ENCODE measurements at regions not wholly inside any gene's neighbourhood (a gene's known extent, or its start where the extent isn't known, plus 50 kb on each side); places are given as distances from the start of the nearest gene placed in this dataset.
A peak's percentile ranks its signal among the peaks of the same experiment; 100 is the strongest.

DNA sequence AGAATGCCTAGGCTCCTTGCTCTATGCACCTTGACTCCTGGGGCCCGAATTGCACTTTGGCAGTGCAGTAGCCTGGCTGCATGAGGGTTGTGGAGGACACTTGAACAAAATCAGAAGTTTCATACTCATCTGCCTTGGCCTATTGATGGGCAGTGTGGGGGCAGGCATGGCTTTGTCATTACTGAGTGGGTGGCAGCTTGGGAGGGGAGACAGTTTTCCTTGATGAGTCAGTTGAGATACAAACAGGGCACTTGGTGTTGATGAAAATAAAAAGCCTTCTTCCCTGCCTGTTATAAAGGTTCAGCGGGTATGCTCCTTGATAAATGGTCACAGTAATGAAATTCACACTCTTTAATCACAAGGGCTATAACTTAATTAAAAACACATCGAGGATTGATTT lies 126.8 kb upstream of the MAMLD1 start:
- Histone ChIP-seq H2BK120ac (ENCODE audit: low read depth, low read length) (no peak overlapping the region), H3K79me1 (replicated peaks; ENCODE audit: low read length, poor library complexity, severe bottlenecking) (no peaks in the 10 kb centered on the region), H3K9me3 (ENCODE audit: control insufficient read depth, low read length) (peaks cover 7% of the 10 kb centered on the region), H3K36me3 (ENCODE audit: control insufficient read depth in 1 of 2, insufficient read depth in 2 of 2, low read depth in 1 of 2, low read length in 2 of 2) (no peaks in the 10 kb centered on the region), H3K4me2 (ENCODE audit: low read length, poor library complexity, severe bottlenecking) (no peak overlapping the region), H2BK12ac (ENCODE audit: low read length in 2 of 2) (no peak overlapping the region), H3K23ac (ENCODE audit: low read length in 2 of 2) (no peak overlapping the region), H4K91ac (ENCODE audit: low read length) (no peak overlapping the region), H4K8ac (ENCODE audit: low read length) (no peak overlapping the region), H2BK5ac (ENCODE audit: low read depth, low read length, poor library complexity, severe bottlenecking) (no peak overlapping the region), H3K27ac (ENCODE audit: low read length, poor library complexity, severe bottlenecking) (no peak overlapping the region), H3K4me3 (ENCODE audit: insufficient read depth in 1 of 2, low read depth in 1 of 2, low read length in 2 of 2) (no peak overlapping the region), H2AFZ (ENCODE audit: low read depth, low read length) (no peak overlapping the region), H3K9ac (ENCODE audit: low read length) (no peak overlapping the region), H3K14ac (ENCODE audit: low read length in 2 of 2) (no peak overlapping the region), H2AK5ac (ENCODE audit: low read length, severe bottlenecking) (no peak overlapping the region), H2BK15ac (ENCODE audit: low read depth, poor library complexity, severe bottlenecking) (no peak overlapping the region), H3K4ac (ENCODE audit: low read depth in 1 of 2, low read length in 2 of 2) (no peak overlapping the region), H3K27me3 (ENCODE audit: control insufficient read depth in 1 of 2, insufficient read depth in 1 of 2, low read length in 2 of 2) (no peaks in the 10 kb centered on the region), H3K4me1 (ENCODE audit: control insufficient read depth, insufficient read depth, low read depth, low read length) (peaks cover 2% of the 10 kb centered on the region), H3K18ac (ENCODE audit: low read depth in 1 of 2, low read length in 2 of 2) (no peak overlapping the region)
- DNase-seq, result no peak
- WGBS, result 92% methylated on average over 2 of the region's 3 CpGs

GRCh38 chrX:150238632-150239382 lies 124.3 kb upstream of the MAMLD1 start:
- H3K27me3 ChIP-seq (ENCODE audit: control insufficient read depth in 1 of 2, insufficient read depth in 1 of 2, low read length in 2 of 2), result peaks cover 0 to 11% of the 10 kb centered on the region in 2 experiments
- H2BK5ac ChIP-seq (ENCODE audit: low read depth, low read length, poor library complexity, severe bottlenecking), result no peak overlapping the region

DNA sequence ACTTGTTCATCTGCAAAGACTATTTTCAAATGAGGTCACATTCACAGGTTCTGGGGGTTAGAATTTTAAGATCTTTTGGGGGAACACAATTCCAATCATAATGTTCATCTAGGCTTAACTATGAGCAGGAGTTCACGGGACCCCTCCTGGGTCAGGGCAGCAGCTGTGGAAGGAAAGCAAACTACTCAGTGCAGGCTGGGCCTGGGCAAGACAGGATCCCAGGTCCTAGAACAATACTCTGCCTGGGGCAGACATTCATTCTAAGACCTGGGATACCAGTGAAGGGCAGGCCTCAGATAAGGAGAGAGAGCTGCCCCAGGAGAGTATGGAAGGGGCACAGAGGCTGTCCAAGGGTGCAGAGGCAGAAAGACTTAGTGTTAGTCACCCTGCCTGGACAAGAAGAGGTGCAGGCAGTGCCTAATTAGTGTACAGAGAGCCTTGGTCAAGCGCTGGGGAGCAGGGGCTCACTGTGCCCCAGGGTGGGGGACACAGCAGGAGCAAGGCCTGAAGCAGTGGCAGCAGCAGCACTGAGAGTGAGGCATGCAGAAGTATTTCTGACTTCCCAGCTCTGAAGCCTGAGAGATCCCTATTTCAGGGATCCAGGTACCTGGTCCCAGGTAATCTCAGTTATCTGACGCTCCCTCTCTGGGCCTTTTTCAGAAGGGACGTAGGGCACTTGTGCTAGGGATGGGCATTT lies 123.0 kb upstream of the MAMLD1 start:
- DNase-seq, result no peak
- no peak overlapping the region for H3K4ac ChIP-seq (ENCODE audit: low read depth in 1 of 2, low read length in 2 of 2)
- no peak overlapping the region for H2BK120ac ChIP-seq (ENCODE audit: low read depth, low read length)
- no peaks in the 10 kb centered on the region for H3K79me1 ChIP-seq (replicated peaks; ENCODE audit: low read length, poor library complexity, severe bottlenecking)
- H4K8ac ChIP-seq (ENCODE audit: low read length), result no peak overlapping the region
- no peak overlapping the region for H3K9ac ChIP-seq (ENCODE audit: low read length)
- H3K4me3 ChIP-seq (ENCODE audit: insufficient read depth in 1 of 2, low read depth in 1 of 2, low read length in 2 of 2), result no peak overlapping the region
- no peak overlapping the region for H2AFZ ChIP-seq (ENCODE audit: low read depth, low read length)
- no peak overlapping the region for H2AK5ac ChIP-seq (ENCODE audit: low read length, severe bottlenecking)
- no peak overlapping the region for H3K23ac ChIP-seq (ENCODE audit: low read length in 2 of 2)
- no peak overlapping the region for H2BK15ac ChIP-seq (ENCODE audit: low read depth, poor library complexity, severe bottlenecking)
- no peak overlapping the region for H3K27ac ChIP-seq (ENCODE audit: low read length, poor library complexity, severe bottlenecking)
- no peaks in the 10 kb centered on the region for H3K9me3 ChIP-seq (ENCODE audit: control insufficient read depth, low read length)
- H3K4me2 ChIP-seq (ENCODE audit: low read length, poor library complexity, severe bottlenecking), result no peak overlapping the region
- peaks cover 0 to 11% of the 10 kb centered on the region in 2 experiments for H3K27me3 ChIP-seq (ENCODE audit: control insufficient read depth in 1 of 2, insufficient read depth in 1 of 2, low read length in 2 of 2)
- no peak overlapping the region for H2BK12ac ChIP-seq (ENCODE audit: low read length in 2 of 2)
- no peaks in the 10 kb centered on the region for H3K36me3 ChIP-seq (ENCODE audit: control insufficient read depth in 1 of 2, insufficient read depth in 2 of 2, low read depth in 1 of 2, low read length in 2 of 2)
- no peak overlapping the region for H3K14ac ChIP-seq (ENCODE audit: low read length in 2 of 2)
- H3K4me1 ChIP-seq (ENCODE audit: control insufficient read depth, insufficient read depth, low read depth, low read length), result peaks cover 2% of the 10 kb centered on the region
- no peak overlapping the region for H3K18ac ChIP-seq (ENCODE audit: low read depth in 1 of 2, low read length in 2 of 2)
- no peak overlapping the region for H4K91ac ChIP-seq (ENCODE audit: low read length)
- WGBS, result 96% methylated on average over 4 of the region's 4 CpGs
- no peak overlapping the region for H2BK5ac ChIP-seq (ENCODE audit: low read depth, low read length, poor library complexity, severe bottlenecking)

More at GRCh38 chrX:150238632-150239382, 124.3 kb upstream of the MAMLD1 start:
- Histone ChIP-seq H3K79me1 (replicated peaks; ENCODE audit: low read length, poor library complexity, severe bottlenecking) (no peaks in the 10 kb centered on the region), H4K8ac (ENCODE audit: low read length) (no peak overlapping the region), H3K9ac (ENCODE audit: low read length) (no peak overlapping the region), H2BK120ac (ENCODE audit: low read depth, low read length) (no peak overlapping the region), H3K27ac (ENCODE audit: low read length, poor library complexity, severe bottlenecking) (no peak overlapping the region), H3K18ac (ENCODE audit: low read depth in 1 of 2, low read length in 2 of 2) (no peak overlapping the region), H3K14ac (ENCODE audit: low read length in 2 of 2) (no peak overlapping the region), H3K4me2 (ENCODE audit: low read length, poor library complexity, severe bottlenecking) (no peak overlapping the region), H2BK15ac (ENCODE audit: low read depth, poor library complexity, severe bottlenecking) (no peak overlapping the region), H2AK5ac (ENCODE audit: low read length, severe bottlenecking) (no peak overlapping the region), H3K36me3 (ENCODE audit: control insufficient read depth in 1 of 2, insufficient read depth in 2 of 2, low read depth in 1 of 2, low read length in 2 of 2) (no peaks in the 10 kb centered on the region), H3K4ac (ENCODE audit: low read depth in 1 of 2, low read length in 2 of 2) (no peak overlapping the region), H2BK12ac (ENCODE audit: low read length in 2 of 2) (no peak overlapping the region), H2AFZ (ENCODE audit: low read depth, low read length) (no peak overlapping the region), H4K91ac (ENCODE audit: low read length) (no peak overlapping the region), H3K4me3 (ENCODE audit: insufficient read depth in 1 of 2, low read depth in 1 of 2, low read length in 2 of 2) (no peak overlapping the region), H3K9me3 (ENCODE audit: control insufficient read depth, low read length) (peaks cover 7% of the 10 kb centered on the region), H3K4me1 (ENCODE audit: control insufficient read depth, insufficient read depth, low read depth, low read length) (peaks cover 2% of the 10 kb centered on the region), H3K23ac (ENCODE audit: low read length in 2 of 2) (no peak overlapping the region)
- 55% methylated on average over 6 of the region's 6 CpGs for WGBS
- DNase-seq, result no peak

DNA sequence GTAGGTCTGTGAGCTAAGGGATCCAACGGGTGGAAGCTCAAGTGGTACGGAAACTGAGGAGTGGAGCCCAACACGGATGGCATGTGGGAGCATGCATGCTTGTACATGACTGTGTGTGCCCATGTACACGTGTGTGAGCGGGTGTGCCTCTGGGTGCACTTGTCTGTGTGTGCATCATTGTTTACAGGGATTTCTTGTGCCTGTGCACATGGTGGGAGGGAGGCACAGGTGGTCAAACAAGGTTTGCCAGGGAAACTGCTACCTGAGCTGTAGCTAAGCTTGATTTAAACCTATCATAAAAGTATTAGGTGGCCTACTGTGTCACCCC lies 122.5 kb upstream of the MAMLD1 start:
- Histone ChIP-seq H3K27ac (ENCODE audit: low read length, poor library complexity, severe bottlenecking) (no peak overlapping the region), H2BK120ac (ENCODE audit: low read depth, low read length) (no peak overlapping the region), H3K36me3 (ENCODE audit: control insufficient read depth in 1 of 2, insufficient read depth in 2 of 2, low read depth in 1 of 2, low read length in 2 of 2) (no peaks in the 10 kb centered on the region), H2BK15ac (ENCODE audit: low read depth, poor library complexity, severe bottlenecking) (no peak overlapping the region), H2BK5ac (ENCODE audit: low read depth, low read length, poor library complexity, severe bottlenecking) (no peak overlapping the region), H3K4me3 (ENCODE audit: insufficient read depth in 1 of 2, low read depth in 1 of 2, low read length in 2 of 2) (no peak overlapping the region), H3K4ac (ENCODE audit: low read depth in 1 of 2, low read length in 2 of 2) (no peak overlapping the region), H3K23ac (ENCODE audit: low read length in 2 of 2) (no peak overlapping the region), H3K18ac (ENCODE audit: low read depth in 1 of 2, low read length in 2 of 2) (no peak overlapping the region), H3K4me1 (ENCODE audit: control insufficient read depth, insufficient read depth, low read depth, low read length) (peaks cover 2% of the 10 kb centered on the region), H3K9ac (ENCODE audit: low read length) (no peak overlapping the region), H2AFZ (ENCODE audit: low read depth, low read length) (no peak overlapping the region), H2AK5ac (ENCODE audit: low read length, severe bottlenecking) (no peak overlapping the region), H3K27me3 (ENCODE audit: control insufficient read depth in 1 of 2, insufficient read depth in 1 of 2, low read length in 2 of 2) (peaks cover 0 to 14% of the 10 kb centered on the region in 2 experiments), H3K14ac (ENCODE audit: low read length in 2 of 2) (peak overlapping the region in 1 of 2 experiments; percentile 84), H4K91ac (ENCODE audit: low read length) (no peak overlapping the region), H4K8ac (ENCODE audit: low read length) (no peak overlapping the region), H3K4me2 (ENCODE audit: low read length, poor library complexity, severe bottlenecking) (no peak overlapping the region), H2BK12ac (ENCODE audit: low read length in 2 of 2) (no peak overlapping the region), H3K9me3 (ENCODE audit: control insufficient read depth, low read length) (no peaks in the 10 kb centered on the region), H3K79me1 (replicated peaks; ENCODE audit: low read length, poor library complexity, severe bottlenecking) (no peaks in the 10 kb centered on the region)
- no peak for DNase-seq
- WGBS, result 100% methylated on average over 3 of the region's 5 CpGs
